Mucosa of rectum (tissue), 2 donors: ENCODE measurements at regions not wholly inside any gene's neighbourhood (a gene's known extent, or its start where the extent isn't known, plus 50 kb on each side); places are given as distances from the start of the nearest gene placed in this dataset.

Experiments
- H3K27ac ChIP-seq, 2 donors: one replicate each; pipeline ENCODE4 v1.7.0; 2013; ENCODE audit warnings: inconsistent platforms in 2 of 2, low read depth in 2 of 2, low read length in 2 of 2
- H3K27me3 ChIP-seq, 2 donors: one replicate each; pipeline ENCODE4 v1.7.0; 2013; ENCODE audit warnings: low read length in 2 of 2; ENCODE audit not compliant: control insufficient read depth in 2 of 2, insufficient read depth in 2 of 2
- H3K36me3 ChIP-seq, 2 donors: one replicate each; pipeline ENCODE4 v1.7.0; 2013; ENCODE audit warnings: low read length in 2 of 2; ENCODE audit not compliant: control insufficient read depth in 2 of 2, insufficient read depth in 2 of 2
- H3K4me1 ChIP-seq, 2 donors: one replicate each; pipeline ENCODE4 v1.7.0; 2013; ENCODE audit warnings: low read length in 2 of 2, mild to moderate bottlenecking in 1 of 2; ENCODE audit not compliant: control insufficient read depth in 2 of 2, insufficient read depth in 2 of 2
- H3K4me3 ChIP-seq, 2 donors: one replicate each; pipeline ENCODE4 v1.7.0; 2013; ENCODE audit warnings: low read length in 2 of 2
- H3K9ac ChIP-seq, 2 donors: one replicate each; pipeline ENCODE4 v1.7.0; 2013; ENCODE audit warnings: low read length in 2 of 2, low read depth in 1 of 2, mild to moderate bottlenecking in 1 of 2
- H3K9me3 ChIP-seq, 2 donors: one replicate each; pipeline ENCODE4 v1.7.0; 2013; ENCODE audit warnings: low read length in 2 of 2; ENCODE audit not compliant: control insufficient read depth in 2 of 2
- donor health status: healthy.
- donor health status: Normal muscosa, but diverticular disease.

DNA sequence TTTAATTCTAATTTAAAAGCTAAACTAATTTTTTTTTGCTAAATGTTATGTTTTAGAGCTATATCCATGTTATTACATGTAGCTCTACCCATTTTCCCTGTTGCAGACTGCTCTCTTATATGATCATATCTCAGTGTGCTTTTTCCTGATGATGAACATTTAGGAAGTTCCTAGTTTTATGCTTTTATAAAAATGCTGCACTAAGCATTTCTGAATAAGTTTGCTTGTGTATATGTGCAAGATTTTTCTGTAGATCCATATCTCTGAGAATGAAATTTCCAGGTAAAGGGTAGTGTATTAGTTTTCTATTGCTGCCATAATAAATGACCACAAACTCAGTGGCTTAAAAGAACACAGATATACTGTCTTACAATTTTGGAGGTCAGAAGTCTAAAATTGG, 374.4 kb upstream of the E2F7 start:
- Histone ChIP-seq H3K27ac (no peak overlapping the region), H3K27me3 (no peaks in the 10 kb centered on the region), H3K36me3 (no peaks in the 10 kb centered on the region), H3K4me1 (no peaks in the 10 kb centered on the region), H3K4me3 (no peak overlapping the region), H3K9me3 (no peaks in the 10 kb centered on the region), H3K9ac (no peak overlapping the region)

DNA sequence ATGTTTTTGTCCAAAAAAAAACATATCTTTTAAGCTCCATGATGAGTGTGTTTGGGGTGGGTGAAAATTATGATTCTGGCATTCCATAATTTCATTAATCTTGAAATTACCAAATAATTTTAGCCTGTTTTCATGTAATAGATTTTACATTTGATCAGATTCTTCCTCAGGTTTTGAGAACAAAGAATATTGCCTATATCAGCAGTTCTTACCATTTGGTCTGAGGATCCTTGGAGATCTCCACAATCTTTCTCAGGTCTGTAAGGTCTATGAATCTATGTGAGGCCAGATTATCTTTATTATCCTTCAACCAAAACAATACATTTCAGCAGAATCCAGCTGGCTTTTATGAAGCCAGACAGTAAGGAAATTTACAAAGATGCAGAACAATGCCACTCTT, 373.3 kb upstream of the E2F7 start:
- Histone ChIP-seq H3K36me3 (no peaks in the 10 kb centered on the region), H3K27me3 (no peaks in the 10 kb centered on the region), H3K4me1 (no peaks in the 10 kb centered on the region), H3K9ac (no peak overlapping the region), H3K4me3 (no peak overlapping the region), H3K27ac (no peak overlapping the region), H3K9me3 (no peaks in the 10 kb centered on the region)

DNA sequence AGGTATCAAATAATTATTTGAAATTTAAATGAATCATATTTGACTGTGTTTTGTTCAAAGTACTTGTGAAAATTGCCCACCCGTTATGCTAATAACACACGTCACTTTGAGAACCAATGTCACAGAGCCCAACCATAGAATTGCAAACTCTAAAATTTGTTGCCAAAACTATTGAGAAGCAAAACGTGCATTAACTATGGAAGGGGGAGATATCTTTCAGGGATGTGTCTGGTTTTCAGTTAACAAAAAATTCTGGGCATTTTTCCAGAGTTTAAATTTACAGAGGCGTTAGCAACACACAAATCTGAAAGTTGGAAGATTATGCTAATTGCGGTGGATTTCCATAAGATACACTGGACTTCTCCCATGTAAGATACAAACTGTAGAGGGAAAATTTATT, 371.8 kb upstream of the E2F7 start:
- H3K4me1 ChIP-seq = no peaks in the 10 kb centered on the region
- no peaks in the 10 kb centered on the region for H3K36me3 ChIP-seq
- H3K27me3 ChIP-seq = no peaks in the 10 kb centered on the region
- no peak overlapping the region for H3K27ac ChIP-seq
- no peak overlapping the region for H3K9ac ChIP-seq
- no peaks in the 10 kb centered on the region for H3K9me3 ChIP-seq
- H3K4me3 ChIP-seq = no peak overlapping the region

DNA sequence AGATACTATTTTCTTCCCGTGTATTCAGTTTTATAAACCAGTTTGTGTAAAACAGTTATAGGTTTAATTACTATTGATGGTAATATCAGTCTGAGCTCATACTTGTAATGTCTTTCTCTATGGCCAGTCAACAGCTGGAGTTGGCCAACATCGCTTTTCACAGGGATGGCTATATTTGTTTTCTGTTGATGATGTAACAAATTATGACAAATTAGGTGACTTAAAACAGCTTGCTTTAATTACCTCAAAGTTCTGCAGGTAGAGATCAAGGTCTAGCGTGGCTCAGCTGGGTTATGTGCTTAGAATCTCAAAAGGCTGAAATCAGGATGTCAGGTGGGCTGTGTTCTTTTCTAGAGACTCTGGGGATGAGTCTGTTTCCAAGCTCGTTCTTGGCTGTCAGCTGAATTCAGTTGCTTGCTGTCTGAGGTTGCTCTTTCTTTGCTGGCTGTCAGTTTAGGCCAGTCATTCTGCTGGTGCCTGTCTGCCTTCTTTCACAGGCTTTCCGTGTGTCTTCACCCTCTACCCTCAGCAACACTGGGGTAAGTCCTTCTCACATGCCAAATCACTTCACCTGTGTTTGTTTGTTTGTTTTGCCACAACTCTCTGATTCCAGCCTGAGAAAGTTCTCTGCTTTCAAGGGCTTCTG, 370.2 kb upstream of the E2F7 start:
- Histone ChIP-seq H3K9me3 (no peaks in the 10 kb centered on the region), H3K9ac (no peak overlapping the region), H3K27me3 (no peaks in the 10 kb centered on the region), H3K36me3 (no peaks in the 10 kb centered on the region), H3K4me3 (no peak overlapping the region), H3K4me1 (no peaks in the 10 kb centered on the region), H3K27ac (no peak overlapping the region)

DNA sequence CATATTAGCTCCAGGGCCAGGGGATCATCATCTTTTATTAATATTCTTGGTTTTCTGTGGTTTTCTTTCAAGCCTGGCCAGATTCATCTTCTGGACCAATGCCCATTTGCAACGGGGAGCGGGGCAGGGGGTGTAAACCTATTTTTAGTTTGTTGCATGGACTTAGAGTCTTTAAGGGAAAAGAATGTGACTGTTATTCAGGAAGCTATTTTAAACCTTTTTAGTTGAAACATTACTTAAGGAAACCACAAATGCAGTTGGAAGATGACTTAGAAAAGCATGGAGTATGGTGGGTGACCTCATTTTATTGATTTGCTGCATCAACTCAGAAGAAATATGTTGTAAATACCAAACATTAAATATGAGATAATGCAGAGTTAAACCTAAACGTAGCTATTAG, 368.4 kb upstream of the E2F7 start:
- no peak overlapping the region for H3K9ac ChIP-seq
- H3K27me3 ChIP-seq = no peaks in the 10 kb centered on the region
- no peaks in the 10 kb centered on the region for H3K36me3 ChIP-seq
- no peaks in the 10 kb centered on the region for H3K9me3 ChIP-seq
- no peak overlapping the region for H3K27ac ChIP-seq
- no peak overlapping the region for H3K4me3 ChIP-seq
- no peaks in the 10 kb centered on the region for H3K4me1 ChIP-seq

DNA sequence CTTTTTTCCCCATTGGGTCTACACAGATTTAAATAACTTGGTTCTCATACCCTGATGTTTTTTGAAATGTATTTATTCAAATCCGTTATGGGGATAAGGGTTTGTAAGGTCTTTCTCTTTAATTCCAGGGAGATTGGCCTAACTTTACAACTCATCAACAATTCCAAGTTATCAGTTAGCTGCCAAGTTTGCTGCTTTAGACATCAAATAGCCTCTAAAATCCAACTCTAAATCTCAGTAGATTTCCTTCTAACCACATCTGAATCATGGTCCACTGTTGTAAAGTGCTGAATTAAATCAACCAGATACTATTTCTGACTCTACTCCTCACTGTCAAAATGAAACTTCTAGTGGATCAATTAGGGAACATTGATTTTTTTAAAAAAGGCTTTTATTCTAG, 364.1 kb upstream of the E2F7 start:
- Histone ChIP-seq H3K4me3 (no peak overlapping the region), H3K27me3 (no peaks in the 10 kb centered on the region), H3K9me3 (no peaks in the 10 kb centered on the region), H3K27ac (no peak overlapping the region), H3K9ac (no peak overlapping the region), H3K36me3 (no peaks in the 10 kb centered on the region), H3K4me1 (no peaks in the 10 kb centered on the region)

DNA sequence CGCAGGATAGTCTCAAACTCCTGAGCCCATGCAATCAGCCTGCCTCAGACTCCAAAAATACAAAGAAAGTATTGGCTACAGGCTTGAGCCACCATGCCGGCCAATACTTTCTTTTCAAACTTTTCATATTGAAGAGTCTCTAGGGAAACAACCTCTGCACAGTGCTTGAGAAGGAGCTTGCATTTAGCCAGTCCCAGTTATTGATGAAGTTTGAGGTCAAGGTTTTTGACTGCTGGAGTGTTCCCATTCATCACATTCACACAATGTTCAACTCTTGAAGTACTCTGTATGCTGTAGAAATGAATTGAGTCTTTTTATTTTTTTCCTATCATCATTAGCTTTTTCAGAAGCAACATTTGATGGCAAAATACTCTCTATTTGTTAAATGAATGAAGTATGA, 355.8 kb upstream of the E2F7 start:
- Histone ChIP-seq H3K27me3 (no peaks in the 10 kb centered on the region), H3K4me3 (no peak overlapping the region), H3K9ac (no peak overlapping the region), H3K27ac (no peak overlapping the region), H3K4me1 (no peaks in the 10 kb centered on the region), H3K36me3 (no peaks in the 10 kb centered on the region), H3K9me3 (no peaks in the 10 kb centered on the region)

DNA sequence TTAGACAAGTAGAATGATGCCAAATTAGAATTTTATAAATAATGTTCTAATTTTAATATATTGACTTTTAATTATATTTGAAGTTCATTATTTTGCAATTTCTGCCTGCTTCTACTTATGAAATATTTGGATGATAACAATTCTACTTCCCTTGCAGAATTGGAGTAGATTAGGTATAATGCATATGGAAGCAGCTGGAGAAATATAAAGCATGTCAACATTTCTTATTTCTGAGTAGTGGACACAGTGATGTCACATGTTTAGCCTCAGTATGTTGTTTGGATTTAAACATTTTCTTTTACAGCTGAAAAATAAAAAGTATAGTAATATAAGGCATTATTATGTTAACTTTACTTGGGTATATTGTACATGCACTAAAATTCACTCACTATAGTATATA, 344.2 kb upstream of the E2F7 start:
- no peaks in the 10 kb centered on the region for H3K9me3 ChIP-seq
- no peaks in the 10 kb centered on the region for H3K27me3 ChIP-seq
- no peak overlapping the region for H3K4me3 ChIP-seq
- no peak overlapping the region for H3K27ac ChIP-seq
- no peak overlapping the region for H3K9ac ChIP-seq
- H3K4me1 ChIP-seq = no peaks in the 10 kb centered on the region
- no peaks in the 10 kb centered on the region for H3K36me3 ChIP-seq

DNA sequence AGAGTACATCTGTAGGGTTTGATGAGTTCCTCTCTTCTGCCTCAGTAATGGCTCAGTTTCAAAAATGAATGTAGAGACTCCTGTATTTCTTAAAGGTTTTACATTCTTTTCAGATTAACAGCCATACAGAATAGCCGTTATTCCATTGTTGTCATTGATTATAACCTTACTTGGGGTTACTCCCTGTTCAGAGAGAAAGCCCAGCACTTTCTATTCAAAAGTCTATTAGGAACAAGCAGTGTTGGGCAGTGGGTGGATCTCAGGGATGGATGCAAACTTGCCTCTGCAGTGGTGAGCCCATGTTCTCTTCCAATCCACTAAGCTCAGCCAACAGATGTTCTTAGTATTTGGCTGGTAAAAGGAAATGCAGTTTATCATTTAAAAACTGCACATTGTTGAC, 342.6 kb upstream of the E2F7 start:
- Histone ChIP-seq H3K4me3 (no peak overlapping the region), H3K9ac (no peak overlapping the region), H3K36me3 (no peaks in the 10 kb centered on the region), H3K27ac (no peak overlapping the region), H3K9me3 (no peaks in the 10 kb centered on the region), H3K27me3 (no peaks in the 10 kb centered on the region), H3K4me1 (no peaks in the 10 kb centered on the region)

DNA sequence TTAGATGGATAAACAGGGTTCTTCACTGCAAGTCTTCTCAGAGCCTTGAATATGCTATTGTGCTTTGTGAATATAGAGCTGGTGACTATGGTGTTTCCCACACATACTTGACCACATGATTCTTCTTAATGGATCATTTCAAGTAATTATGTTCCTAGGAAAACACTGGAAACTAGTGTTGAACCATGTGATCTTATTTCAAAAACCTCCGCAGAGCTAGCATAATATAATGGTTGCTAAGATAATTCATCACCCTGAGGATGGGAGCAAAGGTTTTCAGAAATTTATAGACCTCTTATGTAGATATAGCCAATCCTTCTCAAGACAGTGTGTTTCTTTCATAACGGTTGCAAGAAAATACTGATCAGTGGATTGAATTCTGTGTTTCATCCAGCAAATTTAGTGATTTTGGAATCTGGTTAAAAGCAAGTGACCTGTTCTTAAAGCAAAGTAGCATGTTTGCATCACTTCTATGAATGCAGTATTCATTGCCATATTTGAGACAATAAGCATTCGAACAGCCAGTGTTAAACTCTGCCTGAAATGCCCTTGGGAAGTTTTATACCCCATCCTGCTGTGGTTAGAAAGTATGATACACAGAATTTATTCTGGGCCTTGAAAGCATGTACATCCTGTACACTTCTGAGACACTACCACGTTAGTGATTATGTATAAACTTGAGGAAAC, 341.0 kb upstream of the E2F7 start:
- H3K27me3 ChIP-seq = no peaks in the 10 kb centered on the region
- H3K27ac ChIP-seq = no peak overlapping the region
- no peak overlapping the region for H3K9ac ChIP-seq
- H3K36me3 ChIP-seq = no peaks in the 10 kb centered on the region
- no peaks in the 10 kb centered on the region for H3K9me3 ChIP-seq
- no peak overlapping the region for H3K4me3 ChIP-seq
- no peaks in the 10 kb centered on the region for H3K4me1 ChIP-seq
